Transverse colon (tissue), 4 donors: ENCODE measurements at regions not wholly inside any gene's neighbourhood (a gene's known extent, or its start where the extent isn't known, plus 50 kb on each side); places are given as distances from the start of the nearest gene placed in this dataset.

ENCODE experiments used
- EP300 ChIP-seq: sonication (generic); formaldehyde crosslinking; IDR thresholded peaks from one replicate; pipeline ENCODE4 v1.6.1; 2017; ENCODE audit warnings: antibody characterized with exemption, low read depth
- POLR2A ChIP-seq: fragments of 450-650 bp; IDR thresholded peaks from one replicate; pipeline ENCODE4 v1.6.1; 2016; ENCODE audit warnings: antibody characterized with exemption, mild to moderate bottlenecking, moderate library complexity
- POLR2AphosphoS5 ChIP-seq, 3 donors: sonication (generic); formaldehyde crosslinking; IDR thresholded peaks; one replicate each; pipeline ENCODE4 v1.6.1; 2016; ENCODE audit warnings: antibody characterized with exemption in 3 of 3
- TF ChIP-seq, protein P1 (sequence below), 5 experiments: fragments of 200-600 bp in 3 of 5; fragments of 450-650 bp in 2 of 5; sonication (generic) in 3 of 5; IDR thresholded peaks; 1 replicate in 2 of 5; 2 replicates in 3 of 5; pipeline ENCODE4 v1.5.1; 2016 to 2017; ENCODE audit warnings: antibody characterized with exemption in 5 of 5, inconsistent platforms in 3 of 5, mild to moderate bottlenecking in 2 of 5, moderate library complexity in 1 of 5

DNA sequence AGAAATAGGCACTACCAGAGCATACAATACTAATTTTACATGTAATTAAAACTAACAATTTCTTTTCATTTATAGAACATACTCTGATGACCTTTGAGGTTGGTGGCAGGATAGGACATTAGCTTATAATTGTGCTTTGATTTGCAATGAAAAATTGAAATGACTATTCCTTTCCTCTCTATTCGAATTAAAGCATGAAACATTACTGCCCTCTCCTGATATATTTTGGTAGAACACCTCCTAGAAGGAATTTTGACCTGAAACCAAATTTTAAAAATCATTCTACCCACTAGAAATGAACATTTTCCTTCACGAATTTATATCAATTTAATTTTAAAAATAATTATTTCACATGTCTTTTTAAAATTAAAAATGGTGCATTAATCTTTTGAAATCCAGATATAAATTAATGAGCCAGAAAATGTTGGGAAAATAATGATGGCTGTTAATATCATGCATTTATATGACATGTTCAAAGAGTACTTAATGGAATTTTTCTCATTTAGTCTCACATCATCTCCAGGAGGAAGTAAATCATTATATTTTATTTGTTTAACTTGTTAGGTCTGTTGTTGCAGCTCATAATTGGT is 556.3 kb upstream of the ARGLU1 start:
- TF ChIP-seq, protein P1, sequence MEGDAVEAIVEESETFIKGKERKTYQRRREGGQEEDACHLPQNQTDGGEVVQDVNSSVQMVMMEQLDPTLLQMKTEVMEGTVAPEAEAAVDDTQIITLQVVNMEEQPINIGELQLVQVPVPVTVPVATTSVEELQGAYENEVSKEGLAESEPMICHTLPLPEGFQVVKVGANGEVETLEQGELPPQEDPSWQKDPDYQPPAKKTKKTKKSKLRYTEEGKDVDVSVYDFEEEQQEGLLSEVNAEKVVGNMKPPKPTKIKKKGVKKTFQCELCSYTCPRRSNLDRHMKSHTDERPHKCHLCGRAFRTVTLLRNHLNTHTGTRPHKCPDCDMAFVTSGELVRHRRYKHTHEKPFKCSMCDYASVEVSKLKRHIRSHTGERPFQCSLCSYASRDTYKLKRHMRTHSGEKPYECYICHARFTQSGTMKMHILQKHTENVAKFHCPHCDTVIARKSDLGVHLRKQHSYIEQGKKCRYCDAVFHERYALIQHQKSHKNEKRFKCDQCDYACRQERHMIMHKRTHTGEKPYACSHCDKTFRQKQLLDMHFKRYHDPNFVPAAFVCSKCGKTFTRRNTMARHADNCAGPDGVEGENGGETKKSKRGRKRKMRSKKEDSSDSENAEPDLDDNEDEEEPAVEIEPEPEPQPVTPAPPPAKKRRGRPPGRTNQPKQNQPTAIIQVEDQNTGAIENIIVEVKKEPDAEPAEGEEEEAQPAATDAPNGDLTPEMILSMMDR (IDR thresholded peaks at IDR 0.05): peak; percentile 50 to 57 (median 52)
- TF ChIP-seq POLR2AphosphoS5 (IDR thresholded peaks at IDR 0.05): no peak
- TF ChIP-seq POLR2A: no peak
- TF ChIP-seq EP300: no peak
